Tibial nerve (tissue), 4 donors: ENCODE measurements at regions not wholly inside any gene's neighbourhood (a gene's known extent, or its start where the extent isn't known, plus 50 kb on each side); places are given as distances from the start of the nearest gene placed in this dataset.

Experiments used
- DNase-seq, 2 donors: peaks; one replicate each; pipeline ENCODE4 v3.0.0-alpha.2; 2019; ENCODE audit warnings: low spot score in 2 of 2
- H3K27ac ChIP-seq, 4 donors: fragments of 200-600 bp; sonication (generic) in 3 of 4; one replicate each; pipeline ENCODE4 v1.5.1; 2017 to 2019; ENCODE audit warnings: mild to moderate bottlenecking in 1 of 4
- H3K27me3 ChIP-seq, 2 donors: fragments of 200-600 bp; sonication (generic) in 1 of 2; one replicate each; pipeline versions ENCODE4 v1.5.1 to v1.6.0; 2017 to 2019
- H3K36me3 ChIP-seq, 3 donors: fragments of 200-600 bp; sonication (generic); one replicate each; pipeline ENCODE4 v1.5.1; 2018 to 2019
- H3K4me1 ChIP-seq, 4 donors: fragments of 200-600 bp; sonication (generic) in 3 of 4; one replicate each; pipeline ENCODE4 v1.5.1; 2017 to 2019
- H3K4me3 ChIP-seq, 4 donors: fragments of 200-600 bp; sonication (generic) in 3 of 4; one replicate each; pipeline ENCODE4 v1.5.1; 2017 to 2019; ENCODE audit warnings: mild to moderate bottlenecking in 1 of 4, moderate library complexity in 1 of 4
- H3K9me3 ChIP-seq, 4 donors: fragments of 200-600 bp; sonication (generic) in 3 of 4; one replicate each; pipeline ENCODE4 v1.5.1; 2017 to 2019
- EP300 ChIP-seq, 2 donors: sonication (generic); formaldehyde crosslinking; IDR thresholded peaks; one replicate each; pipeline ENCODE4 v1.6.1; 2017; ENCODE audit warnings: antibody characterized with exemption in 2 of 2, mild to moderate bottlenecking in 1 of 2
- POLR2A ChIP-seq, 2 donors: fragments of 450-650 bp; IDR thresholded peaks; one replicate each; pipeline ENCODE4 v1.6.1; 2017; ENCODE audit warnings: antibody characterized with exemption in 2 of 2, mild to moderate bottlenecking in 2 of 2, moderate library complexity in 2 of 2
- WGBS, 2 donors: methylation state at CpG; one replicate each; pipeline ENCODE4 v1.1.5; 2018; 5-methylcytosine and 5-hydroxymethylcytosine counted together
- TF ChIP-seq, protein P1 (sequence below), 5 experiments: fragments of 200-600 bp in 3 of 5; fragments of 450-650 bp in 2 of 5; sonication (generic) in 3 of 5; IDR thresholded peaks; one replicate each; pipeline ENCODE4 v1.5.1; 2016 to 2019; ENCODE audit warnings: antibody characterized with exemption in 5 of 5, mild to moderate bottlenecking in 3 of 5, moderate library complexity in 2 of 5

DNA sequence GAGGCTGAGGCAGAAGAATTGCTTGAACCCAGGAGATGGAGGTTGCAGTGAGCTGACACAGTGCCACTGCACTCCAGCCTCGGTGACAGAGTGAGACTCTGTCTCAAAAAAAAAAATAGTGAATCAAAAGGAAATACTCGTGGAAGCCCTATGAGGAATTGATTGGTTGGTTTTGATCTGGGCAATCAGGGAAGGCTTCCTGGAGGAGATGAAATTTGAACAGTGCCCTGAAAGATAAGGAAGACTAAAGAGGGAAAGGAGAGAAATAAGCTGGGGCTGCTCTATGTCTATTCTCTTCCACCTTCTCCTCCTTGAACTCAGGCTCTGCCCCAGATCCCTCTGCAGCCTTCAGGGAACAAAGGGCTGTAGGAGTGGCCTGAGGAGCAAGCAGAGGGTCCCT, 54.1 kb downstream of the IRF2BPL start:
- Histone ChIP-seq H3K27me3 (no peaks in the 10 kb centered on the region), H3K4me3 (no peak overlapping the region), H3K36me3 (no peaks in the 10 kb centered on the region), H3K9me3 (no peaks in the 10 kb centered on the region), H3K4me1 (peaks cover 0 to 12% (median 1%) of the 10 kb centered on the region in 4 donors), H3K27ac (no peak overlapping the region)
- no peak for TF ChIP-seq POLR2A (IDR thresholded peaks at IDR 0.05)
- TF ChIP-seq, protein P1, sequence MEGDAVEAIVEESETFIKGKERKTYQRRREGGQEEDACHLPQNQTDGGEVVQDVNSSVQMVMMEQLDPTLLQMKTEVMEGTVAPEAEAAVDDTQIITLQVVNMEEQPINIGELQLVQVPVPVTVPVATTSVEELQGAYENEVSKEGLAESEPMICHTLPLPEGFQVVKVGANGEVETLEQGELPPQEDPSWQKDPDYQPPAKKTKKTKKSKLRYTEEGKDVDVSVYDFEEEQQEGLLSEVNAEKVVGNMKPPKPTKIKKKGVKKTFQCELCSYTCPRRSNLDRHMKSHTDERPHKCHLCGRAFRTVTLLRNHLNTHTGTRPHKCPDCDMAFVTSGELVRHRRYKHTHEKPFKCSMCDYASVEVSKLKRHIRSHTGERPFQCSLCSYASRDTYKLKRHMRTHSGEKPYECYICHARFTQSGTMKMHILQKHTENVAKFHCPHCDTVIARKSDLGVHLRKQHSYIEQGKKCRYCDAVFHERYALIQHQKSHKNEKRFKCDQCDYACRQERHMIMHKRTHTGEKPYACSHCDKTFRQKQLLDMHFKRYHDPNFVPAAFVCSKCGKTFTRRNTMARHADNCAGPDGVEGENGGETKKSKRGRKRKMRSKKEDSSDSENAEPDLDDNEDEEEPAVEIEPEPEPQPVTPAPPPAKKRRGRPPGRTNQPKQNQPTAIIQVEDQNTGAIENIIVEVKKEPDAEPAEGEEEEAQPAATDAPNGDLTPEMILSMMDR (IDR thresholded peaks at IDR 0.05) = no peak
- TF ChIP-seq EP300 (IDR thresholded peaks at IDR 0.05) = no peak
- DNase-seq = no peak
- WGBS, 2 donors = 67 to 72% methylated on average over 2 of the region's 2 CpGs

DNA sequence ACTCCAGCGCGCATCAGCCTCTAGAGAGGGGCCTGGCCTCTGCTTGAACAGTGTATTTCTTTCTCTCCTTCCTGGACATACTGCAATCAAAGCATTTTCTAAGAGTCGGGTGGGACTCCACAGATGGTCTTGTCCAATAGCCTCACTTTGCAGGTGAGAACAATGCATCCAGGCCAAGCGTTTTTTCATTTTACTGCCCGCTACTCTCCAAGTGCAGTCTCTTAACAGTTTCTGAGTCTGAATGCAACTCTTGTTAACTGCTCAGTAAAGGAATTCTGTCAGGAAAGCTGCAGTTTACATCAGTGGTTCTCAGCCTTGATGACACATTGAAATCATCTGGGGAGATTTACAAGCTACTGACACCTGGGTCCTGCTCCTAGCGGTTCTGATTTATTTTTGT, 57.0 kb downstream of the IRF2BPL start:
- H3K27ac ChIP-seq = no peak overlapping the region
- H3K4me3 ChIP-seq = no peak overlapping the region
- TF ChIP-seq, protein P1 (IDR thresholded peaks at IDR 0.05) = no peak
- TF ChIP-seq EP300 (IDR thresholded peaks at IDR 0.05) (no peak), POLR2A (IDR thresholded peaks at IDR 0.05) (no peak)
- H3K36me3 ChIP-seq = no peaks in the 10 kb centered on the region
- no peak for DNase-seq
- H3K27me3 ChIP-seq = no peaks in the 10 kb centered on the region
- no peaks in the 10 kb centered on the region for H3K9me3 ChIP-seq
- WGBS, 2 donors = 57 to 68% methylated on average over 6 of the region's 6 CpGs
- H3K4me1 ChIP-seq = peaks cover 0 to 6% (median 0%) of the 10 kb centered on the region in 4 donors

DNA sequence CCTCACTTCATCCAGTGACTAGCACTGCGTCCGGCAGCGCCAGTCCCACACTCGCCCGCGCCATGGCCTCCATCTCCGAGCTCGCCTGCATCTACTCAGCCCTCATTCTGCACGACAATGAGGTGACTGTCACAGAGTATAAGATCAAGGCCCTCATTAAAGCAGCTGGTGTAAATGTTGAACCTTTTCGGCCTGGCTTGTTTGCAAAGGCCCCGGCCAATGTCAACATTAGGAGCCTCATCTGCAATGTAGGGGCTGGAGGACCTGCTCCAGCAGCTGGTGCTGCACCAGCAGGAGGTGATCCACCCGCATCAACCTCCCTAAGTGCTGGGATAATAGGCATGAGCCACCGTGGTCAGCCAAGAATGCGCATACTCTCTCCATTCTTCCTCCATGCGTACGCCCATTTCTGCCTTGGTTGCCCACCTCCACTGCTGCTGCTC, 59.9 kb downstream of the IRF2BPL start:
- Histone ChIP-seq H3K4me1 (no peaks in the 10 kb centered on the region), H3K36me3 (no peaks in the 10 kb centered on the region), H3K4me3 (no peak overlapping the region), H3K27me3 (no peaks in the 10 kb centered on the region), H3K9me3 (no peaks in the 10 kb centered on the region), H3K27ac (no peak overlapping the region)
- DNase-seq = no peak
- 87% methylated on average over 16 of the region's 16 CpGs for WGBS, 2 donors
- TF ChIP-seq EP300 (IDR thresholded peaks at IDR 0.05) (no peak), POLR2A (IDR thresholded peaks at IDR 0.05) (no peak)
- TF ChIP-seq, protein P1 (IDR thresholded peaks at IDR 0.05) = no peak

DNA sequence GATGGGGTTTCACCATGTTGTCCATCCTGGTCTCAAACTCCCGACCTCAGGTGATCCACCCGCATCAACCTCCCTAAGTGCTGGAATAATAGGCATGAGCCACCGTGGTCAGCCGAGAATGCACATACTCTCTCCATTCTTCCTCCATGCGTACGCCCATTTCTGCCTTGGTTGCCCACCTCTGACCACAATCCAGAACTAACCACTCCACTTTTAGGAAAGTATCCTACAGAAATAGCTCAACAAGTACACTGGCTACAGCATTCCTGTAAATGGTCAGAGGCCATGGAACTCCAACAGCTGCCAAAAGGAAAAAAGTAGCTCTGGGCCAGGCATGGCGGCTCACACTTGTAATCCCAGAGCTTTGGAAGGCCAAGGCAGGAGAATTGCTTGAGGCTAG, 60.7 kb downstream of the IRF2BPL start:
- WGBS, 2 donors = 89 to 90% methylated on average over 7 of the region's 7 CpGs
- H3K9me3 ChIP-seq = no peaks in the 10 kb centered on the region
- no peaks in the 10 kb centered on the region for H3K27me3 ChIP-seq
- H3K27ac ChIP-seq = no peak overlapping the region
- no peak overlapping the region for H3K4me3 ChIP-seq
- H3K36me3 ChIP-seq = no peaks in the 10 kb centered on the region
- TF ChIP-seq EP300 (IDR thresholded peaks at IDR 0.05) (no peak), POLR2A (IDR thresholded peaks at IDR 0.05) (no peak)
- TF ChIP-seq, protein P1 (IDR thresholded peaks at IDR 0.05) = no peak
- no peaks in the 10 kb centered on the region for H3K4me1 ChIP-seq
- no peak for DNase-seq

DNA sequence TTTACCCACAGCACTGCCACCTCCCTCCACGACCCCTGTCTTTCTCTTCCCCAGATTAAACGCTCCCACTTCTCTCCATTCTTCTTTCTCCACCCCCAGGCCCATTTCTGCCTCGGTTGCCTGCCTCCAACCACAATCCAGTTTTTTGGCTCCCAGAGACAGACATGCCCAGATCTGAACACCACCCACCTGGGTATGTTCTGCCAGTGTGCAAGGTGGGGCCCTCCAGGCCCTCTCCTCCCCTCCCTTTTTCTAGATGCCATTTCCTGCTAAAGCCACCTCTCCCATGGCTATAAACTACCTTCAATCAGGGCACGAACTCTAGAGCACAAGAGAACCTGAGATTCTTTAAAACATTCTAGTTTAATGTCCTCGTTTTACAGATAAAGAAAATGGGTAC, 63.3 kb downstream of the IRF2BPL start:
- no peaks in the 10 kb centered on the region for H3K27me3 ChIP-seq
- WGBS, 2 donors = 84 to 88% methylated on average over 5 of the region's 5 CpGs
- H3K36me3 ChIP-seq = no peaks in the 10 kb centered on the region
- no peak for DNase-seq
- TF ChIP-seq, protein P1 (IDR thresholded peaks at IDR 0.05) = no peak
- TF ChIP-seq POLR2A (IDR thresholded peaks at IDR 0.05) (no peak), EP300 (IDR thresholded peaks at IDR 0.05) (no peak)
- peaks cover 0 to 15% (median 10%) of the 10 kb centered on the region in 4 donors for H3K4me1 ChIP-seq
- no peak overlapping the region for H3K27ac ChIP-seq
- no peak overlapping the region for H3K4me3 ChIP-seq
- no peaks in the 10 kb centered on the region for H3K9me3 ChIP-seq
